Neuronal stem cell (in vitro differentiated cells): ENCODE measurements at regions not wholly inside any gene's neighbourhood (a gene's known extent, or its start where the extent isn't known, plus 50 kb on each side); places are given as distances from the start of the nearest gene placed in this dataset.

Experiments
- DNase-seq: peaks from one replicate; pipeline ENCODE4 v3.0.0-alpha.2; 2013; ENCODE audit warnings: low spot score
- H2AFZ ChIP-seq: one replicate; pipeline ENCODE4 v1.6.1; 2013; ENCODE audit warnings: mild to moderate bottlenecking, low read length, inconsistent platforms
- H2AK5ac ChIP-seq: 2 replicates; pipeline ENCODE4 v1.6.1; 2013; ENCODE audit warnings: low read depth, mild to moderate bottlenecking, inconsistent platforms, low read length, moderate library complexity, mixed read lengths
- H2BK120ac ChIP-seq: 2 replicates; pipeline ENCODE4 v1.6.1; 2013; ENCODE audit warnings: low read depth, mild to moderate bottlenecking, inconsistent platforms, low read length, moderate library complexity, mixed read lengths
- H2BK12ac ChIP-seq: one replicate; pipeline ENCODE4 v1.6.1; 2013; ENCODE audit warnings: low read length, inconsistent platforms
- H2BK15ac ChIP-seq: 2 replicates; pipeline ENCODE4 v1.6.1; 2013; ENCODE audit warnings: mild to moderate bottlenecking, low read length, inconsistent platforms, mixed read lengths
- H2BK5ac ChIP-seq: one replicate; pipeline ENCODE4 v1.6.1; 2013; ENCODE audit warnings: inconsistent platforms, mild to moderate bottlenecking, low read length, moderate library complexity
- H3K14ac ChIP-seq: one replicate; pipeline ENCODE4 v1.6.1; 2013; ENCODE audit warnings: low read length, inconsistent platforms
- H3K18ac ChIP-seq: 2 replicates; pipeline ENCODE4 v1.6.1; 2013; ENCODE audit warnings: low read length, inconsistent platforms
- H3K23ac ChIP-seq: 2 replicates; pipeline ENCODE4 v1.6.1; 2013; ENCODE audit warnings: low read depth, mild to moderate bottlenecking, mixed read lengths, low read length, inconsistent platforms; ENCODE audit not compliant: poor library complexity
- H3K27ac ChIP-seq: replicated peaks from 3 replicates; pipeline ENCODE4 v1.5.1; 2013; ENCODE audit warnings: low read length, inconsistent platforms
- H3K27me3 ChIP-seq, 3 experiments: 2 replicates each; pipeline ENCODE4 v1.6.1; 2013; ENCODE audit warnings: low read length in 3 of 3, mild to moderate bottlenecking in 2 of 3, inconsistent platforms in 1 of 3, low read depth in 1 of 3, mixed read lengths in 1 of 3, moderate library complexity in 1 of 3; ENCODE audit not compliant: control insufficient read depth in 3 of 3, insufficient read depth in 3 of 3
- H3K36me3 ChIP-seq, 2 donors: replicated peaks in 1 of 2; 2 replicates each; pipeline ENCODE4 v1.6.1; 2013; ENCODE audit warnings: low read length in 2 of 2; ENCODE audit not compliant: control insufficient read depth in 2 of 2, insufficient read depth in 2 of 2
- H3K4ac ChIP-seq: 2 replicates; pipeline ENCODE4 v1.6.1; 2013; ENCODE audit warnings: inconsistent platforms, mild to moderate bottlenecking, low read length, moderate library complexity
- H3K4me1 ChIP-seq, 2 donors: 1 replicate in 1 of 2; 2 replicates in 1 of 2; pipeline ENCODE4 v1.6.1; 2013; ENCODE audit warnings: low read length in 2 of 2, low read depth in 1 of 2; ENCODE audit not compliant: control insufficient read depth in 2 of 2, insufficient read depth in 1 of 2
- H3K4me2 ChIP-seq: one replicate; pipeline ENCODE4 v1.6.1; 2013; ENCODE audit warnings: mild to moderate bottlenecking, low read length, inconsistent platforms; ENCODE audit not compliant: insufficient read depth, poor library complexity, severe bottlenecking
- H3K4me3 ChIP-seq, 2 donors: 2 replicates each; pipeline ENCODE4 v1.5.1; 2013; ENCODE audit warnings: low read length in 2 of 2, mild to moderate bottlenecking in 2 of 2, inconsistent platforms in 1 of 2, moderate library complexity in 1 of 2
- H3K79me1 ChIP-seq: one replicate; pipeline ENCODE4 v1.6.1; 2013; ENCODE audit warnings: low read depth, mild to moderate bottlenecking, inconsistent platforms, low read length, moderate library complexity
- H3K9ac ChIP-seq: one replicate; pipeline ENCODE4 v1.6.1; 2013; ENCODE audit warnings: mild to moderate bottlenecking, low read depth, low read length, inconsistent platforms; ENCODE audit not compliant: poor library complexity
- H3K9me3 ChIP-seq, 2 donors: replicated peaks in 1 of 2; 2 replicates each; pipeline versions ENCODE3 to v1.6.1; 2013; ENCODE audit warnings: low read length in 2 of 2, mild to moderate bottlenecking in 2 of 2, inconsistent platforms in 1 of 2, low read depth in 1 of 2, mixed read lengths in 1 of 2, moderate library complexity in 1 of 2; ENCODE audit not compliant: control insufficient read depth in 2 of 2, insufficient read depth in 1 of 2
- H4K8ac ChIP-seq: one replicate; pipeline ENCODE4 v1.6.1; 2013; ENCODE audit warnings: low read depth, mild to moderate bottlenecking, inconsistent platforms, low read length, moderate library complexity
- H4K91ac ChIP-seq: one replicate; pipeline ENCODE4 v1.6.1; 2013; ENCODE audit warnings: low read length, low read depth, mild to moderate bottlenecking, inconsistent platforms; ENCODE audit not compliant: poor library complexity
- WGBS, 2 donors: extraction: QIAGEN DNeasy Blood & Tissue Kit; methylation state at CpG; one replicate each; pipeline ENCODE4 v1.1.7; 2013; ENCODE audit warnings: missing lambda C conversion rate in 2 of 2, mixed read lengths in 1 of 2; ENCODE audit not compliant: insufficient read length in 2 of 2, insufficient replicate concordance in 1 of 2; ENCODE audit errors: extremely low coverage in 2 of 2; 5-methylcytosine and 5-hydroxymethylcytosine counted together

DNA sequence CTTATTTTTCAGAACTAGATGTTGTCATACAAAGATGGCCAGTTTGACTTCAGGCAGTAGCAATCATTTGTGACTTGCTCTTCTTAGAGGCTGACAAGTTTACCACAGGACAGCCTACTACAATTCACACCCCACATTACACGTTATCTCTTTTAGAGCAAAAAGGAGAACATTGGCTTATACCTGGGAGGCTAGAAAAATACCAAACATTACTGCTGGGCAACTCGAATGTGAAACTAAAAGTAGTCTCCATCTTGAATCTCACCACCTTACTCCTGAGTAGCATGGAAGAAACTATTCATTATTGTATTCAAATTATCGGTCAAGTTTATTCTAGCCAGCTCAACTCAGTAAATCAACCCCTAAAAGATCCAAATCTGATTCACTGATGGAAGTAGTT is 90.7 kb upstream of the TMEM26 start:
- no peak overlapping the region for H2BK15ac ChIP-seq
- H3K36me3 ChIP-seq, result no peaks in the 10 kb centered on the region
- no peak for DNase-seq
- H3K4me3 ChIP-seq, result no peak overlapping the region
- no peak overlapping the region for H3K27ac ChIP-seq
- H3K9ac ChIP-seq, result no peak overlapping the region
- H2BK12ac ChIP-seq, result no peak overlapping the region
- no peak overlapping the region for H3K4ac ChIP-seq
- peaks cover 0 to 2% of the 10 kb centered on the region in 2 donors for H3K4me1 ChIP-seq
- no peaks in the 10 kb centered on the region for H3K27me3 ChIP-seq
- no peak overlapping the region for H4K8ac ChIP-seq
- no peak overlapping the region for H3K4me2 ChIP-seq
- H3K14ac ChIP-seq, result no peak overlapping the region
- H4K91ac ChIP-seq, result no peak overlapping the region
- WGBS, 2 donors, result no CpG with 5 or more reads among the region's 3 CpGs
- H3K9me3 ChIP-seq, result peaks cover 0 to 1% of the 10 kb centered on the region in 2 donors
- no peak overlapping the region for H2AK5ac ChIP-seq
- H2BK120ac ChIP-seq, result no peak overlapping the region
- H3K18ac ChIP-seq, result no peak overlapping the region
- no peak overlapping the region for H3K23ac ChIP-seq
- H2AFZ ChIP-seq, result no peak overlapping the region
- H3K79me1 ChIP-seq, result no peaks in the 10 kb centered on the region
- H2BK5ac ChIP-seq, result no peak overlapping the region

DNA sequence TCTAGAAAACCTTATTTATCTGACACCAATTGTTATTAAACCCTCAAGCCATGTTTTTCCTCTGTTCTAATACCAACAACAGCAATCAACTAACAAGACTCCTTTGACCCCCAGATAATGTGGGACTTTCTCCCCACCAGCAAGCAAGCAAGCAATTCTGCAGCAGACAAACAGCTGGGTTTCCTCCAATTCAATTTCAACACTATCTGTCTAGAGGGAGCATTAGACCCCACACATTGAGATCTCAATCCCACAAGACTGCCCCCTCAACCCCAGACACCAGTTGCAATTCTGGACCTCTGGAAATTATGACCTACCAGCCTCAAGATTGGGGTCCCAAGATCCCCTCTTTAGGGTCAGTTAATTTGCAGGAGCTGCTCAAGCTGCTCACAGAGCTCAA is 89.4 kb upstream of the TMEM26 start:
- Histone ChIP-seq H3K18ac (no peak overlapping the region), H3K27ac (no peak overlapping the region), H2BK120ac (no peak overlapping the region), H4K91ac (no peak overlapping the region), H2BK12ac (no peak overlapping the region), H2BK15ac (no peak overlapping the region), H3K14ac (no peak overlapping the region), H2BK5ac (no peak overlapping the region), H3K4me2 (no peak overlapping the region), H3K36me3 (no peaks in the 10 kb centered on the region), H3K79me1 (no peaks in the 10 kb centered on the region), H3K9me3 (peaks cover 0 to 1% of the 10 kb centered on the region in 2 donors), H3K4me1 (peaks cover 0 to 2% of the 10 kb centered on the region in 2 donors), H2AFZ (no peak overlapping the region), H4K8ac (no peak overlapping the region), H3K23ac (no peak overlapping the region), H2AK5ac (no peak overlapping the region), H3K9ac (no peak overlapping the region), H3K4ac (no peak overlapping the region), H3K27me3 (no peaks in the 10 kb centered on the region), H3K4me3 (no peak overlapping the region)
- DNase-seq, result no peak

DNA sequence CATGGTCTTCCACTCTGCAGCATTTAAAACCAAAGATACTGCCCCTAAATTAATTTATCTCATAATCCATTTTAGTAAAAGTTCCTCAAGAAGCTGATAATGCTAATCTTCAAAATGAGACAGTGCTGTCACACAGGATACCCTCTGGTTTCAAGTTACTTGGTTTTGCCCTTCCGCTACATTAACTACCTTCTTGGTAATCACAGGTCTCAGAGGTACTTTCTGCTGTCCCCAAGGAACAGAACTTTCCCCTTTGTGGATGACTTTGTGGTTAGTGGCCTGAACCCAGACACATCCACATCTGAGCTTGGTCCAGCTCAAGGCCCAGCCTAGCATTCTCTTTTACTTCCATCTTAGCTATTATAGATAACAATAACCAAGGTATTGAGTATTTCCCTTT is 88.8 kb upstream of the TMEM26 start:
- Histone ChIP-seq H2BK12ac (no peak overlapping the region), H4K8ac (no peak overlapping the region)

DNA sequence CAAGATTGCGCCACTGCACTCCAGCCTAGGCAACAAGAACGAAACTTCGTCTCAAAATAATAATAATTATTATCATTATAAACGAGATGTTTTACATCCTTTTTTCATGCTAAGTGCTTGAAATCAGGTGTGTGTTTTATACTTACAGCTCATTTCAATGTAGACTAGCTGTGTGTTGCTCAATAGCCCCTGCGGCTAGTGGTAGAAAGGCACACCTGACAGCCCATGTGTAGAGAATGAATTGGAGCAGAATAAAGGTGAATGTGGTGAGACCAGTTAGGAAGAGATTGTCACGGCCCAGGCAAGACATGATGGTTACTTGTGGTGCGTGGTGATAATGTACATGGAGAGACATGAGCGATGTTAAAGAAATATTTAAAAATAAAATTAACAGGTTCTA is 86.7 kb upstream of the TMEM26 start:
- Histone ChIP-seq H4K8ac (no peak overlapping the region), H3K36me3 (no peaks in the 10 kb centered on the region), H2BK5ac (no peak overlapping the region), H3K23ac (no peak overlapping the region), H3K27ac (no peak overlapping the region), H3K14ac (no peak overlapping the region), H3K4me1 (peaks cover 0 to 2% of the 10 kb centered on the region in 2 donors), H2BK12ac (no peak overlapping the region), H3K4me2 (no peak overlapping the region), H3K9me3 (no peaks in the 10 kb centered on the region), H4K91ac (no peak overlapping the region), H2BK120ac (no peak overlapping the region), H3K27me3 (no peaks in the 10 kb centered on the region), H3K9ac (no peak overlapping the region), H3K18ac (no peak overlapping the region), H3K79me1 (no peaks in the 10 kb centered on the region), H3K4me3 (no peak overlapping the region), H2AK5ac (no peak overlapping the region), H2AFZ (no peak overlapping the region), H3K4ac (no peak overlapping the region), H2BK15ac (no peak overlapping the region)
- 100% methylated on average over 1 to 2 of the region's 8 CpGs for WGBS, 2 donors
- DNase-seq, result no peak

More for the DNA sequence above, 88.8 kb upstream of the TMEM26 start:
- no peaks in the 10 kb centered on the region for H3K27me3 ChIP-seq
- H3K79me1 ChIP-seq, result no peaks in the 10 kb centered on the region
- H3K4me3 ChIP-seq, result no peak overlapping the region
- no peak overlapping the region for H3K27ac ChIP-seq
- H3K4ac ChIP-seq, result no peak overlapping the region
- H3K4me2 ChIP-seq, result no peak overlapping the region
- no peak overlapping the region for H2AFZ ChIP-seq
- WGBS, 2 donors, result no CpG with 5 or more reads among the region's 1 CpG
- H2AK5ac ChIP-seq, result no peak overlapping the region
- no peaks in the 10 kb centered on the region for H3K9me3 ChIP-seq
- H3K18ac ChIP-seq, result no peak overlapping the region
- H2BK15ac ChIP-seq, result no peak overlapping the region
- no peak overlapping the region for H2BK120ac ChIP-seq
- H3K14ac ChIP-seq, result no peak overlapping the region
- no peak overlapping the region for H4K91ac ChIP-seq
- DNase-seq, result no peak
- H3K36me3 ChIP-seq, result no peaks in the 10 kb centered on the region
- H2BK5ac ChIP-seq, result no peak overlapping the region
- H3K23ac ChIP-seq, result no peak overlapping the region
- peaks cover 0 to 2% of the 10 kb centered on the region in 2 donors for H3K4me1 ChIP-seq
- H3K9ac ChIP-seq, result no peak overlapping the region
